AG04450 (cell line): ENCODE measurements at regions not wholly inside any gene's neighbourhood (a gene's known extent, or its start where the extent isn't known, plus 50 kb on each side); places are given as distances from the start of the nearest gene placed in this dataset.
"Not testable (repeated sequence)": the region's sequence is repeated elsewhere in the genome, so short reads cannot be mapped to it uniquely, and the experiment has no call there.

ENCODE experiments used
- CTCF ChIA-PET: fragments of 300-600, 350-600 bp; formaldehyde crosslinking; extraction: SDS; loops from one replicate; lab custom pipeline; 2022; ENCODE audit warnings: antibody characterized with exemption, inconsistent platforms; lab: Charles Lee
- POLR2A ChIA-PET: fragments of 350-600 bp; formaldehyde crosslinking; extraction: SDS; loops from one replicate; lab custom pipeline; 2021; ENCODE audit warnings: antibody characterized with exemption, inconsistent platforms; lab: Yijun Ruan, JAX
- DNase-seq: peaks from one replicate; pipeline ENCODE4 v3.0.0-alpha.2; 2011; ENCODE audit warnings: low read depth, low spot score
- H3K27ac ChIP-seq: one replicate; pipeline ENCODE4 v1.5.1; 2012; ENCODE audit warnings: low read depth, low read length, control low read depth
- H3K27me3 ChIP-seq: one replicate; pipeline ENCODE4 v1.6.0; 2012; ENCODE audit warnings: low read length; ENCODE audit not compliant: control insufficient read depth, insufficient read depth
- H3K4me3 ChIP-seq: 2 replicates; pipeline ENCODE4 v1.5.1; 2011; ENCODE audit warnings: mild to moderate bottlenecking, low read depth, low read length, control low read depth
- H3K9me3 ChIP-seq: 2 replicates; pipeline ENCODE4 v1.5.1; 2012; ENCODE audit warnings: low read length; ENCODE audit not compliant: control insufficient read depth, insufficient read depth
- CTCF ChIP-seq: IDR thresholded peaks from 2 replicates; pipeline ENCODE4 v1.5.1; 2011; ENCODE audit warnings: low read depth, low read length, control low read depth, inconsistent platforms

GRCh38 chr11:23217072-23217471 is 356.8 kb upstream of the CCDC179 start:
- Histone ChIP-seq H3K4me3 (no peak overlapping the region), H3K27me3 (no peaks in the 10 kb centered on the region), H3K9me3 (no peaks in the 10 kb centered on the region), H3K27ac (no peak overlapping the region)
- ChIA-PET CTCF (no interaction called here), POLR2A (no interaction called here)
- TF ChIP-seq CTCF: no peak
- DNase-seq: no peak

- H3K9me3 ChIP-seq, H3K27ac ChIP-seq, H3K27me3 ChIP-seq, POLR2A ChIA-PET, H3K4me3 ChIP-seq, CTCF ChIA-PET, DNase-seq: not testable (repeated sequence)
These were observed 359.8 kb upstream of the CCDC179 start for GRCh38 chr11:23220086-23220485.

- CTCF ChIA-PET: interaction anchor here (1.1 kb wide), 1 partner anchor 200 kb away, joined by 3 read pairs; no protein-coding TSS in a partner anchor
- Histone ChIP-seq H3K4me3 (no peak overlapping the region), H3K27me3 (no peaks in the 10 kb centered on the region), H3K9me3 (no peaks in the 10 kb centered on the region), H3K27ac (no peak overlapping the region)
- POLR2A ChIA-PET: no interaction called here
- no peak for DNase-seq
- no peak for TF ChIP-seq CTCF
These were observed 361.1 kb upstream of the CCDC179 start for GRCh38 chr11:23221366-23221765.

DNA sequence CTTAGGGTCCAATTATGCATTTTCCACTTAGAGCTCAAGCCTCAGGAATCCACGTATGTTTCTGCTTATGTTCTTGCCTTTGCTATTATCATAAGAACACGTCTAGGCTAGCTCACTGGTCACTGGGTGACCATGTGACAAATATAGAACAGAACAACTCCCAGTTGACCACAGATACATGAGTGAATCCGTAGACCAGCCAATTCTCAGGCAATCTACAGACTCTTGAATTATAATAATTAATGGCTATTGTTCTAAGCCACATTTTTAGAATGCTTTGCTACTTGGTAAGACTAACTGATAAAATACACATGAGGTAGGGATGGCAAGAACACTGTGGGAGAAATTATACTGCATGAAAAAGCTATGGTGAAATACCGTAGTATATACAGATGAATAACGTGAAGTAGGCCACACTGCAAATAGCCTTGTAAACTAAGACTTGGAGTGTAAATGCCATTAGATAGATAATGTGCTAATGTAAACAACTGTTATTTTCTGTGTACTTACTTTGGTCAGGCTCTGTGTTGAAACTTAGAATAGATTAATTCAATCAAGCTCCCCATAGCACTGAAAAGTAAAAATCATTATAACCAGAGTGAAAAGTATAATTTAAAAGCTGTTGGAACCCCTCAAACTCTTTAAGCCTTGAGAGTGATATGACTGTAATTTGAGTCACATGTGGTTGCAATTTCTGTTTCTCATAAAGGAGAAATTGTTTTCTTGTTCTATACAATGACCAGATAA is 366.2 kb upstream of the CCDC179 start:
- DNase-seq: peak; percentile 57
- Histone ChIP-seq H3K27ac (no peak overlapping the region), H3K27me3 (no peaks in the 10 kb centered on the region), H3K9me3 (no peaks in the 10 kb centered on the region), H3K4me3 (no peak overlapping the region)
- ChIA-PET CTCF (no interaction called here), POLR2A (interaction anchor here (0.6 kb wide), 2 partner anchors 220 to 642 kb away, joined by 3 read pairs; no protein-coding TSS in a partner anchor)
- no peak for TF ChIP-seq CTCF

GRCh38 chr11:23227078-23227445 is 366.8 kb upstream of the CCDC179 start:
- Histone ChIP-seq H3K27me3 (no peaks in the 10 kb centered on the region), H3K27ac (no peak overlapping the region), H3K9me3 (no peaks in the 10 kb centered on the region), H3K4me3 (no peak overlapping the region)
- TF ChIP-seq CTCF: no peak
- CTCF ChIA-PET: no interaction called here
- POLR2A ChIA-PET: no interaction called here
- DNase-seq: no peak
